ENCODE measurements at regions not wholly inside any gene's neighbourhood (a gene's known extent, or its start where the extent isn't known, plus 50 kb on each side); places are given as distances from the start of the nearest gene placed in this dataset.
"Not testable (repeated sequence)": the region's sequence is repeated elsewhere in the genome, so short reads cannot be mapped to it uniquely, and the experiment has no call there.

DNA sequence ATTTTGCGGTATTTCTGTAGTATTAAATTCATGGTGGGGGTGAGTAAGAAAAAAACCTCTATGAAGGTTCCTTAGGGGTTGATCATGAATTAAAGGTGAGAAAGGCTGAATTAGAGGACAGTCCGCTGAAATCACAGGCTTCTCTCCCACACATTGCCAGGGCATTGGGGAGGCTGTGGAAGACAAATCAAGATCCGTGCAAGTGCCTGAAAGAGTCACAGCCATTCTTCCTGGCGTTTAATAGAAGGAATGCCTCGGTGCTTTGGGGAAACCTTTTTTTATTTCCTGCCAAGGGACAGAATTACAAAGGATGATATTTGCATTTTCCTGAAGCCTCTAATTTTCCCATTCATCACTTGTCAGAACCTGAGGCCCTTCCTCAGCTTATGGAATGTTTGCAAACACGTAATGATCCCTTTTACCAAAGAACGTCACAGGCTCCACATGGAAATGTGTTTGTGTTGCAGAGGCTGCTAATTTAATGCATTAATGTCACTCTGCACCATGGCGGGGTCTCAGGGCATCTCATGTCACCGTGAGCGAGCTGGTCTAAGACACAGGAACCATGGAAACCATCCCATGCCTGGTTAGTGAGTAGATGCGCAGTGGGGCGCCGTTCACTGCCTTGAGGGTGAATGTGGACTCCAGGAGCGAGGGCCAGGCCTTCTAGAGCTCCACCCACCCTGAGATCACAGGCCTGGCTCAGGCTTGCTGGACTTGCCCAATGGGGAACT lies 185.9 kb upstream of the SULF2 start:
- no peak for DNase-seq

DNA sequence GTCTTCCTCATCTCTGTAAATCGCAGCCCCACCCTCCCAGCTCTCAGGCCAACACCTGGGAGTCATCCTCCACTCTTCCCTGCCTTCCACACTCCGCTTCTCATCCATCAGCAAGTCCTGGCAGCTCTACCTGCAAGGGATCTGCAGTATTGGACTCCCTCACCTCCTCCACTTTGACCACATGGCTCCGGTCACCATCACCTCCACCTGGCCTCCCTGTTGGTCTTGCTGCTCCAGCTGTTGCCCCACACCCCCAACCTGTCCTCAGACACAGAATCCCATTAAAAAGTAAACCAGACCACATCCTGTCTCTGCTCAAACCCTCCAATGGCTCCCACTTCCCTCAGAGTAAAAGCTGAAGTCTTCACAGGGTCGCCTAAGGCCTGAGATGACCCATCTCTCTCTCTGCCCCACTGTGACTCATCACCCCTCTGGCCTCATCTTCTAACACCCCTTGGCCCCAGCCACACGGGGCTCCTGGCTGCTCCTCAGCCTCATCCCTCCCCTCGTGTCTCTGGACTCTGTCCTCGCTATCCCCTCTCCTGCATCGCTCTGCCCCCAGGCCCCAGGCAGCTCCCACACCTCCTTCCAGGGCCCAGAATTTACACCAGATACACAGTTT lies 185.1 kb upstream of the SULF2 start:
- DNase-seq: no peak

DNA sequence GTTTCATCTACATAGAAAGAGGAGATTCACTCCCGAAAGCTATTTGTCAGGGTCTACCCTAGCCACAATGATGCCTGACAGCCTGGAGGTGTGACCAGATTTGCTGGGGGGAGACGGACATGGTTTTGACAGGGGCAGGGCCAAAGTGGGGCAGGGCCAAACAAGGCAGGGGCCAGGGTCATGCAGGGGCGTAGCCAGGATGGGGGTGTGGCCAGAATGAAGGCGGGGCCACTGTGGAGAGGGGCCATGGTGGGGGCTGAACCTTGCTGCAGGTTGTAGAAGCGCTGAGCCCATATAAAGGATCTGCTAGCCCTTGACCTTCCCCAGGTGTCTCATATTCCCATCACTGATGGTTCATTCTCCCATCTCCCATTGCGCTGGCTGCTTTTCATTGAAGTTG lies 184.1 kb upstream of the SULF2 start:
- no peak for DNase-seq

DNA sequence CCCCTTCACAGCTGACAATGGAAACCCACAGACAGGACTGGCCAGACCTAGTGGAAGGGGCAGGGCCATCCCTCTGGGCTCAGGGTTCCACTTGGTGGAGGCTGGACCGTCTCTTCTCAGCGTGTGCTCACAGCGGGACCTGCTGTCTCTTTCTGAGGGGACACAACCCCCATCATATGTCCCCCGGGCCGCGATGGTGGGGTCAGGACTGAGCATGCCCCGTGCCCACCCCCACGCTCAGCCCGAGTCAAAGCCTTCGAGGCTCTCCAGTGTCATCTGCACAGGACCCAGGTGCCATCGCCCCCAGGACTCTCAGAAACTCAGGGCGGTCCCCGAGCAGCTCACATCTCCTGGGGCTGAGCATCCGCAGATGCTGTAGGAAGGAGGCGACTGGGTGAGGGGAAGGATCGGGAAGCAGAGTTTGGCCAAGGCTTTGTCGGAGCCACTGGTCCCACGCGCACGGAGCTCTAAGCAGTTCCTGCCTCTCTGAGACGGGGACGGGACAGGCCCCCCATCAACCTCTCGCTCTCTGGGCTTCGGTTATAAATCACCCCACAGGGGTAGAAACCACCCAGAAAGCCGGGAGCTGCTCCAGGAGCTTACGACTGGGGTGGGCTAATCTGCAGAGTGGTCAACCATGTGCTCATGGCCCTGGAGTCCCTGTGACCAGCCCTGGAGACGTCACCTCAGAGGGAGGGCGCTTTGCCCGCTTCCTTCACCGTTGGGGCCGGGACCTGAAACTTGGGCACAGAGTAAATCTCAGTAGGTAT lies 183.4 kb upstream of the SULF2 start:
- DNase-seq: no peak

DNA sequence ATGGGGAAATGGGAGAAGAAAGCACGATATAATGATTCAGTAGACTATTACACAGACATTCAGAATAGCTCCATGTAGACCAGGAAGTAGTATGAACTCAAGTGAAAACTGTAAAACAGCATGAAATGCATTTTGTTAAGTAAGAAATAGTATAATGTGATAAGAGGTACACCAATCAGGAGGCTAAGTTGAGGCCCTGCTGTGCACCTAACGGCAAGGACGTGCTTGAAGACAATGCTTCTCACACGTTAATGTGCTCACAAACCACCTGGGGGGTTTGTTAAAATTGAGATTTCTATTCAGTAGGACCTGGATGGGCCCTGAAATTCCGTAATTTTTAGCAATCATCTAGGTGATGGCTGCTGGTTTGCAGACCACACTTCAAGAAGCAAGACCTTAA lies 178.9 kb upstream of the SULF2 start:
- no peak for DNase-seq

DNA sequence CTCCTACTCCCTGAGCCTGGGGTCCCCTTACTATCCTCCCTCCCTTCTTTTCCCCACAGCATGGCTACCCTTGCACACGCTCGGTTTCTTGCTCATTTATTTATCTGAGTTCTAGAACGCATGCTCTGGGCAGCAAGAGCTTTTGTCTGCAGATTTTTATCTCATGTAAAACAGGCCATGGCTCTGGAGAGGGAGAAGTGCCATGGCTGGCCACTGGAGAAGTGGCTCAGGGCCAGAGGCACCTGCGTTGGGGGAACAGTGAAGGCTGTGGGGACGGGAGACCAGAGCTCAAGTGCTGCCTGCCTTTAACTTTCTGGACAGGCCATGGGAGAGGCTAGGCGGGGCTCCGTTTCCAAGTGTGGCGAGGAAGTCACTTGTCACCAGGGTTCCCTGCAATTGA lies 177.7 kb upstream of the SULF2 start:
- no peak for DNase-seq

DNA sequence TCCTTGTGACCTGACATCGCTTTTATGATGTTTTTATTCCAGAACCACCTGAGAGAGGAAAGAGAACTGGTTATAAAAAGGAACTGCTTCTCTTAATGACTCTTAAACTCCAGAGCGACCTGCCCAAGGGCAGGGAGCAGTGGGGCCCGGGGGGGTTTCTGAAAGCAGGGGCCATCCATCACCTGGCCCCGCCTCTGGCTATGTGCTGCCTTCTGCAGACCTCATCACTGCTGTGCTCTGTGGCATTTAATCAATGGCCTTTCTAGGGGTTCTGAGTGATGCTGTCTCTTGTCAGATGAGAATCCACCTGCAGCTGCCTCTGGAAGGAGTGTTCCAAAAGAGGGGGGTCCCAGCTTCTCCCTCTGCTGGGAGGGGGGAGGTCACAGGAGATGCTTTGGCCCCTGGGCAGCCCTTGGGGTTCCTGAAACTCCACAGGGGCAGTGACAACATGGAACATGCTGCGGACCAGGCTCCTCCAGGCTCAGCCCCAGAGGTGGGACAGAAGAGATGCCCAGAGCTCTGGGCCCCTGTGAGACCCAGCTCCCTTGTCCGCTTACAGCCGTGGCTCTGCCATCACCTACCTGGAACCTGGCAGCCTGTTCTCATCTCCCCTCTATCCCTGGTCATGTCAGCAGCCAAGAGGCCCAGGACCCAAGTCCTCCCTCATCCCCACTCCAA lies 177.1 kb upstream of the SULF2 start:
- DNase-seq: no peak

DNA sequence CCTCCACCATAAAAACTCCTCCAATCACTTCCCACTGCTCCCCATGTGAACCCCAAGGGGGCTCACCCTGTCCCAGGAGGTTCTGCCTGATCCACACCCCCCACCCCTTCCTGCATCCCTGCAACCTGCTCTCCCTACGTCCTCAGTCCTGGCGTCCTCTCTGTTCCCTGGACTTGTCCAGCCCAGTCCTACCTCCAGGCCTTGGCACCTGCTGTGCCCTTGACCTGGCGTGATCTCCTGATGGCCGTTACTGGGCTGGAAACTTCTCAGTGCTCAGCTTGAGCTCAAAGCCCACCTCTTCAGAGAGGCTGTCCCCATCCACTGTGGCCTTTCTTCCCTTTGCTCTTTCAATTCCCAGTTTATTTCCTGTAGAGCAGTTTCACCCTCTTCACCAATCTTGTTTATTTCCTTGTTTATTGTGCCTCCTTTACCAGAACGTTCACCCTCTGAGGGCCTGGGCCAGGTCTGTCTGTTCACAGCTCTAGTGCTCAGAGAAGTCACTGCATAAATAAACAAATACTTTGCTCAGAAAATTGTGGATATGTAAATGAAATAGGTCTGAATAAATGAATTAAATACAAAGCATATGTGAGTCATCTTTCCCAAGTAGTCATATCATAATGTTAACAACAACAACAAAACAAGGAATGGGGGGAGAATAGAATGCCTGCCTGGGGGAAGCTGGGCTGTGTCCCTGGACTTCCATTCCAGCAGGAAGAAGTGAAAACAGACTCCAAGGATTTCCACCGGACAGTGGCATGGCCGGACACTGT lies 175.7 kb upstream of the SULF2 start:
- DNase-seq: no peak

DNA sequence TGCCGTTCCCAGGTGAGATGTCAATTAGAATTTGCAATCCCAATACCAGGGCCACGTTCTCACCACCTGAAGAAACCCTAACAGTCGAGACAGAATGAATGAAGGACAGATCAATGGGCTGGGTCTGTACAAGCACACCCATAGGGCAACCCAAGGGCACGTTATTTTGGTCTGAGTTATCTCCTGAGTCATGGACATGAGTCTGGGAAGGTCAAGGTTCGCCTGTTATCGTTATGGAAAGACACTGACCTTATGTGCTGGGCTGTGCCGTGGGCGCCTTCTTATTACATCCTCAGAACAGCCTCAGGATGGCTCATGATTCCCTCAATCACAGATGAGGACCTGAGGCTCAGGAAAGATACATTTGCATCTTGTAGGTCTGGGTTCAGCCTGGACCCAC lies 175.0 kb upstream of the SULF2 start:
- no peak for DNase-seq

DNA sequence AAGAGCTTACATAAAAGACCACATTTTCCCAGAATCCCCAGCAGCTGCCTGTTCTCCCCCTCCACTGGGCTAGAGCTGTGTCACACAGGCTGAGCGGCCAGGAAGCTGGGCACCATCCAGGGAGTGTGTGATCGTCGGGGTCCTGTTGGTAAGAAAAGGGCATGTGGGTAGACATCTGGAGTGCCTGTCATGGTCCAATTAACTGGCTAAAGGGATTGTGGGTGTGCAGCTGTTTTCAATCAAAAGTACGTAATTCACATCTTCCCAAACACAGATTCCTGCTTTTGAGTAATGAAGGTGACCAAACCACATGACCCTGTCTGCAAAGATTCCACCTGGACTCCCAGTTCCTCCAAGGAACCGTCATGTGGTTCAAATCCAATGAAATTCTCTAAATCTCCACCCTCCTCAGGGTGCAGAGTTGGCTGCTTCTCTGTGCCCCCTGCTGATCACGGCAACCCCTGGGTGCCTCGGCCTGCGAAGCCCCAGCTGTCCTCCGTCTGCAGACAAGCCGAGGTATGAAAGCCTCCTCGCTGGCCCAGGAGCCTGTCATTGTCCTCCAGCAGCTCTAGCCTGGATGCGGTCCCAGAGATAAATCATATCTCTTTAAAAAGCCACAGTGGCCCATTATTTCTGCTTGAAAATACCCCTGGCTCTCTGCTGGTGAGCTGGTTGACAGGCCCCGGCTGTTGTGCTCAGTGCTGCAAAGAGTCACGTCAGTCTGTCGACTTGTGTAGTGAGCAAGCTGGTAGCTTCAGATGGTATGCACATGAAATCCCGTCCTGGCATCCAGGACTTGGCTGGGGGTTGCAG lies 172.9 kb upstream of the SULF2 start:
- not testable (repeated sequence) for DNase-seq

DNA sequence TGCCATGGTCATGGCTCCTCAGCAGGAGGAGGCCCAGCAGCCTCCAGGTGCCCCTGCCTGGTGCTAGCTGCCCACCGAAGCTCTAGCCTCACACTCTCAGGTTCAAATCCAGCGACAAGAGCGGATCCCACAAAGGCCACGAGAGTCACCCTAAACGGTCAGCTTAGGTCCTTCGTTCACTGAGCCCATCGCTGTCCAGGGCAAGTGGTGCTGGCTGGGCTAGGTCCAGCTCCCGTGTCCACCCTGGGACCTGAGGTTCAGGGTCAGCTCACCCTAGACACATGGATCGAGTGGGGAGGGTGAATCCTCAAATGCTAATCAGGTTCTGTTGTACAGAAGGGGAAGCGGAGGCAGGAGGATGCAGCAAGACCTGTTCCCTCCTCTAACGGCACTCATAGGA lies 171.9 kb upstream of the SULF2 start:
- DNase-seq: no peak

DNA sequence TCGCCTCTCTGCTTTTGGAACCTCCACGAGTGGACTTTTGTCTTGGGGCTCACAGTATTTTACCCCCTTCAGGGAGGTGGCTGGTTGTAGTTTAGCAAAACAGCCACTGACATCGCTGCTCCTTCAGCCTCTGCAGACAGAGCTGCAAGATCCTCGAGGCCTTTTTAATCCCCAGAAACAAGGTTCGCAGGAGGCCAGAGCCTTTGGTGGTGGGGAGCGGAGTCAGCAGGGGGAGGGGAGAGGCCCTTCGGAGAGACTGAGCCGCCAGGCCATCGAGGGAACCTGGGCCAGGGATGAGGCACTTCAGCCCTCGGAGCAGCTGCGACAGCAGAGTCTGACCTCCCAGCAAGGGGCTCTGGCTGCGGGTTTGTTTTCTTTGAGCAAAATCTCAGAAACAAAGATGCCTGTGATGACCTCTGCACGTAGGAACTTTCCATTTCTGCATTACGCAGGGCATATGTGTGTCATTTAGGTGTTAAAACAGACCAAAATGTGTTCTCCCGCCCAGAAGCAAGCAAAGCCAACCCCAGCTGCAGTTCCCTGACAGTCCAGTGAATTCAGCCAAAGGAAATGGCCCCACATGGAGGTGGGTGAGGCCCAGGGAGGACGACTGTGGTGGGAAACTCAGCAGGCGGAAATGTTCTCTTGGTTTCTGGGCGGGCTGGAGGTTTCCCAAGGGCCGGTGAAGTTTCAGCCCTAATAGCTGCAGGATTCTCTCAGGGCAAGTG lies 171.2 kb upstream of the SULF2 start:
- no peak for DNase-seq

DNA sequence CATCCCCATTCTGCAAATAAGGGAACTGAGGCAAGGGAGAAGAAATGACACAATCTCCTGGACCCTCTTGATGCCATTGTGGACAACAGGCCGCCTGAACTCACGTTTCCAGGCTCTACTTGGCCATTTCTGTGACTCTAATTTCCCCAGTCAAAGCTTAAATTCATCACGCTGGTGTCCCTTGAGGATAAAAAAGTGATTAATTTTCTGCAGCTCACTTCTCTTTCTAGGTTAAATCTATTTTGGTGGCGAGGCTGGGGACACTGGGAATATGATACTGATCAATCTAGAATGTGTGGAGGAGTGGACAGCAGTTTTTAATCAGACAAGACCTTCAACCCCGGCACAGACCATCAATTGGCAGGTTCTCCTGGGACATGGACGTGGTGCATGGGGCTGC lies 168.2 kb upstream of the SULF2 start:
- DNase-seq: no peak

DNA sequence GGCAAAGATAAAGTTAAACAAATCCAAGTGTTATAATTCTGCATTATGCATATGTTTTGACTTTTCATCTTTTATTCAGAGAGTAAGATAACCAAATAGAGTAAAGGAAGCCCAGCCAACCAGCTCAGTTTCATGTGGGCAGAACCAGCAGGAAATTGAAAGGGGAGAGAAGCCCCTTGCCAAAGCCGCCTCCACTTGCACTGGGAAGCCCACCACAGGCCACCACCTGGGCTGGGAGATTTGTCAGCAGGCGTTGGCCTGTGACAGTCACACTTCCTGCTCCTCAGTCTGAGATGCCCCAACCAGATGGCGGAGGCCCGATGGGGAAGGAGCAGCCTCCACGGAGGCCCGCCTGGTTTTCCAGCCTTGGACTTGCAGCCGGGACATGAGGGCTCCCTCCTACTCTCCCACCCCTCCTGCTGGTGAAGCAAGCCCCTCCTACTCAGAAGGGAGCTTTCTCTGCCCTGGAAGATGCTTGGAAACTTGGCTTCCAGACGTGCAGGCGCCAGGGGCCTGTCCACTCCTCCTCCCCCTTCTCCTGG lies 166.8 kb upstream of the SULF2 start:
- DNase-seq: no peak

DNA sequence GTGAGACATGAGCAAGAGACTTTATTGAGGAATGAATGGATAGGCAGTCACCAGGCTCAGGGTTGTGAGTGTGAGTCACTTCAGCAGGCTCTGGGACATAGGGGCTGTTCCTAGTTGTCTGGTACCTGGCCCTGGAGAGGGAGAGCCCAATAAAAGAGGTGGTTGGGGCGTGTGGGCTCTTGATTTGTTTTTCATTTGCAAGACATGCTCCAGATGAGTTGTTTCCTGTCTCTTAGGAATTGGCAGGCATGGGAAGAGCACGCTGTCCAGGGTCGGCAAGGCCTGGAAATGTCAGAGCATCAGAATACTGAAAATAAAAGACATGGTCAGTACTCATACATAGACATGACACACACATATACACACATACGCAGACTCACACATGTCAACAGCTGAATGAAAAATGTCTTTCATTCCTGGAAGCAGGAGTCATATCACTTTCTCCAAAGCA lies 166.3 kb upstream of the SULF2 start:
- DNase-seq: no peak

DNA sequence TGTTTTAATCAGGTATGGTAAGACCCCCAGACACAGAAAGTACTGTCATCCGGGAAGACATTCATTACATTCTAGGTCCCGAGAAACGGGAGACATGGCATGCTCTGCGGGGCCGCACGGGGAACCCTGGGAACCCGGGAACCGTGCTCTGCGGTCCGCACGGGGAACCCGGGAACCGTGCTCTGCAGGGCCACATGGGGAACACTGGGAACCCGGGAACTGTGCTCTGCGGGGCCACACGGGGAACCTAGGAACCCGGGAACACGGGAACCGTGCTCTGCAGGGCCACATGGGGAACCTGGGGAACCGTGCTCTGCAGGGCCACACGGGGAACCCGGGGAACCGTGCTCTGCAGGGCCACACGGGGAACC lies 165.6 kb upstream of the SULF2 start:
- DNase-seq: no peak

DNA sequence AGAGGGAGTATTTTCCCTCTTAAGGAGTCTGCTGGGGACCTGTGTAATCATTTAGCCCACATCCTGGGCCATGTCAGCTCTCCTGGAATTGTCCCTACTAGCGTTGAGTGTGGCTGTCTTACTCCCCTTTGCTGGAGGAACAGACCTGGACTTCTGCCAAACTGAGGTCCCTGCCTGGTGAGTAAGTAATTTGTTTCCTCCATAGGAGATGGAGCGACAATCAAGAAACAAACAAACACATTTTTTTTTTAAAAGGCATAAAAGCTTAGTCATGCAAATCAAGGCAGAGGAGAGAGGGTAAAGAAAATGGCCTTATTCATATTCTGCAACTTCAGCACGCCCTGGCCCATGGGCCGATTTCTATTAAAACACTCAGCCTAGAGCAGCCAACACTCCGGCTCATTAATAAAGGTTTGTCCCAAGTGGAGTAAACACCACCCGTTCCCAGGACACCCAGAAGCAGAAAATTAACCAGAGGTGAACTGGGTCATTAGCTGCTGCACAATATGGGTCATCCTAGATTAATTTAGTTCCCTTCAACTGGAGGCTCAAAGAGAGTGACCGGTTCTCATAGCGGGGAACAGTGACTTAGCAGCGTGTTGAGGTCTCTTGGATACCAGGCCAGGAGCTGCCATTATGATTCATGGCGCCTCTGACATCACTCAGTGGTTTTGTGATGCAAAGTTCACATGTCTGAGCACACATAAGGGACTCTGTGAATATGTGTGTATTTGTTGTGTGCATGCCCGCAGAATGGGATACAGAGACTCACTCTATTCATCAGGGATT lies 165.0 kb upstream of the SULF2 start:
- DNase-seq: no peak

DNA sequence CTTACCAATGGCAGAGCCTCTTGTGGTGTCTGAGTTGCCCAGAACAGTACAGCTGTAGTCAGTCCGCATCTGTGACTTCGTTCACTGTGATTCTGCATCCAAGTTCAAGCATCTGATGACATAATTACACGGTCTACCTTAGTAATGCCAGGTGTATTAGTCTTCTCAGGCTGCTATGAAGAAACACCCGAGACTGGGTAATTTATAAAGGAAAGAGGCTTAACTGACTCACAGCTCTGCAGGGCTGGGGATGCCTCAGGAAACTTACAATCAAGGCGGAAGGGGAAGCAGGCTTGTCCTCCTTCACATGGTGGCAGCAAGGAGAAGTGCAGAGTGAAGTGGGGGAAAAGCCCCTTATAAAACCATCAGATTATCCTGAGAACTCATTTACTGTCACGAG lies 163.9 kb upstream of the SULF2 start:
- no peak for DNase-seq

DNA sequence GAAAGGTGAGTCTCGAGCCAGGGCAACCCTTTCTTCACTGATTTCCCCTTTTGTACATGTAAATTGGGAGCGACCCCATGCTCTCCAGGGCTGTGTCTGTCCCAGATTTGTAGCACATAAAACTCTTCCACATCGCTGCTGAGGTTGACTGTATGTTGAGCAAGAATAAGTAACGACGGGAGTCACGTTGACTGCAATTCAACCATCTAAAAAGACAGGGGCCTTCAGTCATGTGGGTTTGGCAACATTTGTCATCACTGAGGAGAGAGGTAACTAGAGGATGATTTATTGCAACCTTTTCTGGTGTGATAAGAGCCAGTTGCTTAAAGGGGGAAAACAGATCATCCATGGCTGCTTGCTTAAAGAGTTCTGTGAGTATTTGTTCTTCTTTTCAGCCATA lies 159.4 kb upstream of the SULF2 start:
- no peak for DNase-seq

DNA sequence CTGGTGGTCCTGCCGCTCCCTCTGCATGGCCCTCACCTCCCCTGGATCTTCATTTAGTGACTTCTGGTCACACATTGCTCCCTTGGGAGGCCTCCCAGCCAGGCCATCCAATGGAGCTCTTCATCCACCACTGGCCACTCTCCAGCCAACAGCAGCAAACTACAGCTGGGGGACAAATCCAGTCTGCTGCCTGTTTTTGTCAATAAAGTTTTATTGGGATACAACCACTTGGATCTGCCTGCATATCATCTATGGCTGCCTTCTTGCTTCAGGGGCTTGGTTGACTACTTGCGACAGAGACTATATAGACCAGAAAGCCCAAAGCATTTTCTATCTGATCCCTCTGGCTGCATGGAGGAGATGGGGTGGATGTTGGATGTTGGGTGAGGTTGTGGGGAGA lies 156.6 kb upstream of the SULF2 start:
- no peak for DNase-seq

Data from CD4-positive, alpha-beta T cell treated with Interferon alpha-2 for 1 hour (primary cell).